ENCODE measurements at regions not wholly inside any gene's neighbourhood (a gene's known extent, or its start where the extent isn't known, plus 50 kb on each side); places are given as distances from the start of the nearest gene placed in this dataset.

DNA sequence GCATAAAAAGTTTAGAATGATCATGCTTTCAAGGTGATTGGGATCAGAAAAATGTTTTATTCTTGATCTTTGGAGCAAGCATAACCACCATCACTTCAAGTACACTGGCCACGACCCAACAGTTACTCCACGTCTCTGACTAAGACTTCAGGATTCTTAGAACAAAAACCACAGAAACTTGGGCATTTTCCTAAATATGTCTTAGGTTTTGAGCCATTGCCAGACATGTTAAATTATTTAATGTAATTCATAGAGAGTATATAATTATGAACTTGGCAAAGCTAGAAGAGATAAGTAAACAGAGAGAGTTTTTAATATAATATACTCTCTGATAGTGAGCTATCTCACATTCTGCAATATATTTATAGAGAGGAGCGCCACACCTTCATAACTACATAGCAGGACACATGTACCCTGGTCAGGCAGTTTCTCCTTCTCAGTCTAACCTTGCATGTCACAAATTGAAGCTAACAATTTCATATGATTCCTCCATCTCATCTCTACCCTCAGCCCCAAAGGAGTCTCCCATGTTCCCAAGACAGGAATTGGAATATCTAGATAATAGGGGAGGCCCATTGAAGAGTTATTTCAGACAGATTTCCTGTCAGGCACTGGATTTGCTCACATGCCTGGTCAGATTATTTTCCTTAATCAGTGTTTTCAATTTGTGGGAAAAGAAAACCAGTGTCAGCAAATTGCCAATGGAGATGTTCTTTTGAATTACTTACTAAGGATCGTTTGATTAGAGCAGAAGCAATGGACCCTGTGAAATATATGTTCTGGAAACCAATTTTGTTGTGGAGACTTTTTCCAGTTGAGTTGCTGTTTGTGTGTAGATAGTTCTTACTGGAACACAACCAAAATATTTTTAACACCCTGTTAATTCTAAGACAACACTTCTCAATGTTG, 61.7 kb upstream of the GUCY1A1 start:
- intact Hi-C loops (cut with DNase I; ENCODE audit: low total_unique reads) = no loop called here
- no peak for TF ChIP-seq POLR2A (IDR thresholded peaks at IDR 0.05)
- TF ChIP-seq, protein P1, sequence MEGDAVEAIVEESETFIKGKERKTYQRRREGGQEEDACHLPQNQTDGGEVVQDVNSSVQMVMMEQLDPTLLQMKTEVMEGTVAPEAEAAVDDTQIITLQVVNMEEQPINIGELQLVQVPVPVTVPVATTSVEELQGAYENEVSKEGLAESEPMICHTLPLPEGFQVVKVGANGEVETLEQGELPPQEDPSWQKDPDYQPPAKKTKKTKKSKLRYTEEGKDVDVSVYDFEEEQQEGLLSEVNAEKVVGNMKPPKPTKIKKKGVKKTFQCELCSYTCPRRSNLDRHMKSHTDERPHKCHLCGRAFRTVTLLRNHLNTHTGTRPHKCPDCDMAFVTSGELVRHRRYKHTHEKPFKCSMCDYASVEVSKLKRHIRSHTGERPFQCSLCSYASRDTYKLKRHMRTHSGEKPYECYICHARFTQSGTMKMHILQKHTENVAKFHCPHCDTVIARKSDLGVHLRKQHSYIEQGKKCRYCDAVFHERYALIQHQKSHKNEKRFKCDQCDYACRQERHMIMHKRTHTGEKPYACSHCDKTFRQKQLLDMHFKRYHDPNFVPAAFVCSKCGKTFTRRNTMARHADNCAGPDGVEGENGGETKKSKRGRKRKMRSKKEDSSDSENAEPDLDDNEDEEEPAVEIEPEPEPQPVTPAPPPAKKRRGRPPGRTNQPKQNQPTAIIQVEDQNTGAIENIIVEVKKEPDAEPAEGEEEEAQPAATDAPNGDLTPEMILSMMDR (IDR thresholded peaks at IDR 0.05) = no peak
- H3K4me1 ChIP-seq = no peaks in the 10 kb centered on the region
- no peak for DNase-seq
- WGBS, 2 donors = 52 to 57% methylated on average over 4 of the region's 4 CpGs
- H3K9me3 ChIP-seq = no peaks in the 10 kb centered on the region
- no peak overlapping the region for H3K4me3 ChIP-seq
- H3K36me3 ChIP-seq (ENCODE audit: low read depth, missing control alignments) = no peaks in the 10 kb centered on the region
- no peaks in the 10 kb centered on the region for H3K27me3 ChIP-seq
- no peak overlapping the region for H3K27ac ChIP-seq

DNA sequence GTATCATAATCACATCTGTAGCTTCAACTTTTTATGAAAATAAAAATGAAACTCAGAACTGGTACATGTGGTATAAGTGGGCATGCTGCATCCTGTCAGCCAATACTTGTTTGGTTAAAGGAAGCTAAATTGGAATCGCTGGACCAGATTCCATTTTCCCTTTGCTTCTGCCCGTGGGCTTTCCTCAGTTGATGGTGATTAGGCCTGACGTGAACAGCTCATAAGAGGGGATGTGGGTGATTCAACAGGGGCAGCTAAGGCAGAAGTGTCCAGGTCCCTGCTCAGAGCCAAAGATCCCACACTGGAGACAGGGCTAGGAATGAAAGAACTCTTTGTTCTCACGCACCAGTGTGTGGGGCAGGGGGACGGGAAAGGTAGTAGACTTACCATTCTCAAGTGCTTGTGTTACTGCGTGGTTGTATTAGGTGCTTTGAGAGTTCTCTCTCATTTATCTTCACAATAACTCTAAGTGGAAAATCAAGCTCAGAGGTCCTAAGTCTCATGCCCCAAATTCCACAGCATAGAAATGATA, 63.2 kb upstream of the GUCY1A1 start:
- H3K9me3 ChIP-seq = no peaks in the 10 kb centered on the region
- H3K27me3 ChIP-seq = no peaks in the 10 kb centered on the region
- intact Hi-C loops (cut with DNase I; ENCODE audit: low total_unique reads) = no loop called here
- H3K27ac ChIP-seq = no peak overlapping the region
- H3K4me1 ChIP-seq = no peaks in the 10 kb centered on the region
- 88 to 91% methylated on average over 6 of the region's 6 CpGs for WGBS, 2 donors
- no peaks in the 10 kb centered on the region for H3K36me3 ChIP-seq (ENCODE audit: low read depth, missing control alignments)
- no peak for DNase-seq
- no peak overlapping the region for H3K4me3 ChIP-seq
- TF ChIP-seq POLR2A (IDR thresholded peaks at IDR 0.05) = no peak
- TF ChIP-seq, protein P1 (IDR thresholded peaks at IDR 0.05) = no peak

DNA sequence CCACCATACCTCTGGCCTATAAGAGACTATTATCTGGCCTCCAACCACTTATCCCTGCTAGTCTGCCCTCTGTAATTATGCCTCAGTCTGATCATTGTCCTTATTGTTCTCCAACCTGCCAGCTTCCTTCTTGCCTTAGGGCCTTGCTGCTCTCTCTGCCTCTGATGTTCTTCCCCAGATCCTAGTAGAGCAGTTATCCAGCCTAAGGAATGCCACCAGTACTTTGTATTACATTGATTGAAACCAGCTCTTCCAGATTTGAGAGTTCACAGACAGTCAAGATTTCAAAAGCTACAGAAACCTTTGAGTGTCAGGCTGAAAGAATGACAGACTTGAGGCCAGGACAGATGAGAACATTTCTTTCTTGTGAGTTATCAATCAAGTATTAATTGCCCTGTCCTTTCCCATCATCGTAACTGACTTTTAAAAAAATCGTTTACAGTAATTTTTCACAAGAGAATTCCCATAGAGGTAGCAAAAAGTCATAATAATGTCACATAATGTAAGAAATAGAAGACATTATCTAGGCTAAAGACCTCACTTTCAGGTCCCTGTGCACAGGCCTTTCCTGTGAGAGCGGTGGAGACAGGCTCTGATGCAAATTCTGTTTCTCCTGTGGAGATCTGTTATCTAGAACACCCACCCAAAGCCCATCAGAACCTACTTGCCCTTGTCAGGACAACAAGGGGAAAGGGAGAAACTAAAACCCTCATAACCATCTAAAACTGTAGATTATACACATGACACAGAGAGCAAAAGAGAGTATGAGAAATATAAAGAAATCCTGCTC, 64.1 kb upstream of the GUCY1A1 start:
- no peaks in the 10 kb centered on the region for H3K9me3 ChIP-seq
- H3K4me3 ChIP-seq = no peak overlapping the region
- no peaks in the 10 kb centered on the region for H3K36me3 ChIP-seq (ENCODE audit: low read depth, missing control alignments)
- no peaks in the 10 kb centered on the region for H3K27me3 ChIP-seq
- no peaks in the 10 kb centered on the region for H3K4me1 ChIP-seq
- TF ChIP-seq POLR2A (IDR thresholded peaks at IDR 0.05) = no peak
- intact Hi-C loops (cut with DNase I; ENCODE audit: low total_unique reads) = no loop called here
- DNase-seq = no peak
- H3K27ac ChIP-seq = no peak overlapping the region
- 85 to 94% methylated on average over 3 of the region's 3 CpGs for WGBS, 2 donors

GRCh38 chr4:155600244-155600643, 66.4 kb upstream of the GUCY1A1 start:
- intact Hi-C loops (cut with DNase I; ENCODE audit: low total_unique reads) = no loop called here
- Histone ChIP-seq H3K27me3 (no peaks in the 10 kb centered on the region), H3K27ac (no peak overlapping the region), H3K9me3 (no peaks in the 10 kb centered on the region), H3K36me3 (ENCODE audit: low read depth, missing control alignments) (no peaks in the 10 kb centered on the region), H3K4me3 (no peak overlapping the region), H3K4me1 (no peaks in the 10 kb centered on the region)
- 85 to 86% methylated on average over 5 of the region's 5 CpGs for WGBS, 2 donors
- TF ChIP-seq, protein P1 (IDR thresholded peaks at IDR 0.05) = no peak
- no peak for TF ChIP-seq POLR2A (IDR thresholded peaks at IDR 0.05)
- DNase-seq = no peak

GRCh38 chr4:155599596-155599995, 67.1 kb upstream of the GUCY1A1 start:
- no peak for TF ChIP-seq POLR2A (IDR thresholded peaks at IDR 0.05)
- TF ChIP-seq, protein P1 (IDR thresholded peaks at IDR 0.05) = no peak

More at GRCh38 chr4:155599596-155599995, 67.1 kb upstream of the GUCY1A1 start:
- H3K27me3 ChIP-seq = no peaks in the 10 kb centered on the region
- DNase-seq = no peak
- no peaks in the 10 kb centered on the region for H3K9me3 ChIP-seq
- no peaks in the 10 kb centered on the region for H3K36me3 ChIP-seq (ENCODE audit: low read depth, missing control alignments)
- H3K4me1 ChIP-seq = no peaks in the 10 kb centered on the region
- H3K27ac ChIP-seq = no peak overlapping the region
- no peak overlapping the region for H3K4me3 ChIP-seq
- intact Hi-C loops (cut with DNase I; ENCODE audit: low total_unique reads) = no loop called here
